BLaER1 treated with 17β-estradiol and CSF1 and Interleukin-3, amounts not matched to agents 10 nM and 100 nM (cell line): ENCODE measurements at regions not wholly inside any gene's neighbourhood (a gene's known extent, or its start where the extent isn't known, plus 50 kb on each side); places are given as distances from the start of the nearest gene placed in this dataset.

ENCODE experiments used
- H3K27ac ChIP-seq, 11 experiments: shearing (Covaris generic); formaldehyde crosslinking; 2 replicates each; pipeline ENCODE4 v1.8.1; 2022
- H3K27me3 ChIP-seq, 11 experiments: shearing (Covaris generic); formaldehyde crosslinking; 2 replicates each; pipeline ENCODE4 v1.8.1; 2022
- H3K36me3 ChIP-seq, 11 experiments: shearing (Covaris generic); formaldehyde crosslinking; 2 replicates each; pipeline ENCODE4 v1.8.1; 2022
- H3K4me1 ChIP-seq, 10 experiments: shearing (Covaris generic); formaldehyde crosslinking; 2 replicates each; pipeline ENCODE4 v1.8.1; 2022
- H3K4me2 ChIP-seq, 11 experiments: shearing (Covaris generic); formaldehyde crosslinking; 2 replicates each; pipeline ENCODE4 v1.8.1; 2022
- H3K4me3 ChIP-seq, 10 experiments: shearing (Covaris generic); formaldehyde crosslinking; 2 replicates each; pipeline ENCODE4 v1.8.1; 2022
- H3K9ac ChIP-seq, 11 experiments: shearing (Covaris generic); formaldehyde crosslinking; 2 replicates each; pipeline ENCODE4 v1.8.1; 2022
- H3K9me3 ChIP-seq, 11 experiments: shearing (Covaris generic); formaldehyde crosslinking; replicated peaks in 1 of 11; 2 replicates each; pipeline ENCODE4 v1.8.1; 2022
- H4K20me1 ChIP-seq, 11 experiments: shearing (Covaris generic); formaldehyde crosslinking; 2 replicates each; pipeline ENCODE4 v1.8.1; 2022
- Cebpa-rat ChIP-seq, 11 experiments: shearing (Covaris generic); IDR thresholded peaks; 2 replicates each; pipeline ENCODE4 v1.8.1; 2022

GRCh38 chr13:106660746-106661625, 93.0 kb upstream of the ARGLU1 start:
- Histone ChIP-seq H3K27me3 (no peaks in the 10 kb centered on the region), H3K4me3 (no peak overlapping the region), H3K4me1 (peaks cover 4 to 16% (median 10%) of the 10 kb centered on the region in 10 experiments; a peak in 17 of 20 replicates), H3K9ac (no peak overlapping the region), H3K27ac (no peak overlapping the region), H3K9me3 (peaks cover 0 to 19% (median 0%) of the 10 kb centered on the region in 11 experiments; a peak in 4 of 22 replicates), H3K4me2 (no peak overlapping the region), H3K36me3 (no peaks in the 10 kb centered on the region), H4K20me1 (no peaks in the 10 kb centered on the region)
- TF ChIP-seq Cebpa-rat (IDR thresholded peaks at IDR 0.05) = no peak

GRCh38 chr13:106657104-106657503, 89.2 kb upstream of the ARGLU1 start:
- TF ChIP-seq Cebpa-rat (IDR thresholded peaks at IDR 0.05) = no peak

GRCh38 chr13:106656186-106656585, 88.2 kb upstream of the ARGLU1 start:
- Histone ChIP-seq H4K20me1 (no peaks in the 10 kb centered on the region), H3K9ac (no peak overlapping the region), H3K27me3 (no peaks in the 10 kb centered on the region), H3K36me3 (no peaks in the 10 kb centered on the region), H3K4me2 (peak overlapping the region in 2 of 11 experiments; percentile 19 to 67; a peak in 3 of 22 replicates), H3K4me3 (no peak overlapping the region), H3K27ac (no peak overlapping the region), H3K4me1 (peaks cover 4 to 16% (median 10%) of the 10 kb centered on the region in 10 experiments; a peak in 17 of 20 replicates), H3K9me3 (peaks cover 0 to 19% (median 12%) of the 10 kb centered on the region in 11 experiments; a peak in 16 of 22 replicates)
- no peak for TF ChIP-seq Cebpa-rat (IDR thresholded peaks at IDR 0.05)

More at GRCh38 chr13:106657104-106657503, 89.2 kb upstream of the ARGLU1 start:
- Histone ChIP-seq H3K9me3 (peaks cover 0 to 15% (median 3%) of the 10 kb centered on the region in 11 experiments; a peak in 5 of 22 replicates), H3K4me2 (peak overlapping the region; percentile 6 to 67 (median 40); a peak in 15 of 22 replicates), H3K9ac (no peak overlapping the region), H3K27ac (no peak overlapping the region), H3K36me3 (no peaks in the 10 kb centered on the region), H3K27me3 (no peaks in the 10 kb centered on the region), H3K4me3 (no peak overlapping the region), H3K4me1 (peaks cover 4 to 16% (median 10%) of the 10 kb centered on the region in 10 experiments; a peak in 17 of 20 replicates), H4K20me1 (no peaks in the 10 kb centered on the region)

DNA sequence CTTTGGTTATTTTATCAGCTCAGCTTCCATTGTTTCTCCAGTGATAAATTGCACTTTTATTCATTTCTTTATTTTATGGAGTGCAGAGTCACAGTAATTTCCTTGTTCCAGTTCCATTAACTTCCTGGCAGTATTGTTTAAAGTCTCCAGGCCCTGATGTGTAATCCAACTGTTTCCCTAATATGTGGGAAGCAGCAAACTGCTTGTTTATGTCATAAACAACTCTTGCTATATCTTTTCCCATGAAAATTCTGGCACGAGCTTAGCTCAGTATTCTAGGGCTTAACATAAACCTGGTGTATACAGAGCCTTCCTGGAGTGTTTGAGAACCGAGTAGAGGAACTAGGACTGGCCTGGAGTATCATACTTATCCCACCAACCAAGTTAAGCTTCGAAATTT, 83.5 kb upstream of the ARGLU1 start:
- Histone ChIP-seq H3K4me2 (no peak overlapping the region), H3K27me3 (no peaks in the 10 kb centered on the region), H3K4me3 (no peak overlapping the region), H3K36me3 (0 out of 22 replicates have a peak, but pooled peaks cover 0 to 6% (median 0%) of the 10 kb centered on the region in 11 experiments), H3K9me3 (peaks cover 15 to 41% (median 31%) of the 10 kb centered on the region in 11 experiments), H3K27ac (no peak overlapping the region), H4K20me1 (no peaks in the 10 kb centered on the region), H3K4me1 (peaks cover 0 to 5% (median 0%) of the 10 kb centered on the region in 10 experiments; a peak in 6 of 20 replicates), H3K9ac (no peak overlapping the region)
- no peak for TF ChIP-seq Cebpa-rat (IDR thresholded peaks at IDR 0.05)

DNA sequence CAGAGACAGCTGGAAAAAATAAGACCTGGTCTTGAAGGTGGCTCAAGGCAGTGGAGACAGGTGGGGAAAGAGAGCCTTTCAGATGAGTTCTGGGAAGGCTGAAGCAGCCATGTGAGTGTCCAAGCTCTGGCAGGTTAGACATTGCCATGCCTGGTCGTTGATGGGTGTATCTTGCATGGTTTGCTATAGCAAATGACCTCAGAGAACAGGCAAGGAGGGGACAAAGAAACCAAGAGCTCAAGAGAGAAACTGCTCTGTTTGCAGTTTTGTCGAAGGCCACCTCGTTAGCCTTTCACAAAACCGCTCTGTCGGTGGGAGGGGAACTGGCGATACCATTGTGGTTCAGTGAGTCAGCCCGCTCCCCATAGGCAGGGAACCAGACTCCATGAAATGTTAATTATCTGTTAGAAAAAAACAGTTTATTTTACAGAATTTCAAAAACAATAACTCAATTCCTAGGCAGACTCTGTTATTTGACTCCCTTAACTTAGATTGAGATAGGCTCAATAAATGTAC, 82.8 kb upstream of the ARGLU1 start:
- Histone ChIP-seq H3K27ac (no peak overlapping the region), H3K4me1 (no peaks in the 10 kb centered on the region), H3K27me3 (no peaks in the 10 kb centered on the region), H3K36me3 (0 out of 22 replicates have a peak, but pooled peaks cover 0 to 6% (median 0%) of the 10 kb centered on the region in 11 experiments), H3K4me3 (no peak overlapping the region), H3K9ac (no peak overlapping the region), H4K20me1 (no peaks in the 10 kb centered on the region), H3K9me3 (peaks cover 15 to 41% (median 31%) of the 10 kb centered on the region in 11 experiments), H3K4me2 (no peak overlapping the region)
- TF ChIP-seq Cebpa-rat (IDR thresholded peaks at IDR 0.05) = no peak

- no peak for TF ChIP-seq Cebpa-rat (IDR thresholded peaks at IDR 0.05)
- Histone ChIP-seq H3K9ac (no peak overlapping the region), H3K4me1 (no peaks in the 10 kb centered on the region), H3K36me3 (0 out of 22 replicates have a peak, but pooled peaks cover 0 to 6% (median 0%) of the 10 kb centered on the region in 11 experiments), H3K4me2 (no peak overlapping the region), H3K4me3 (no peak overlapping the region), H3K27ac (no peak overlapping the region), H3K9me3 (peaks cover 19 to 42% (median 32%) of the 10 kb centered on the region in 11 experiments), H4K20me1 (no peaks in the 10 kb centered on the region), H3K27me3 (no peaks in the 10 kb centered on the region)
These were observed 81.6 kb upstream of the ARGLU1 start for GRCh38 chr13:106649495-106649894.

- no peak overlapping the region for H3K9ac ChIP-seq
- H3K4me2 ChIP-seq = no peak overlapping the region
- H3K4me3 ChIP-seq = no peak overlapping the region
- no peaks in the 10 kb centered on the region for H3K36me3 ChIP-seq
- no peak for TF ChIP-seq Cebpa-rat (IDR thresholded peaks at IDR 0.05)
- H3K4me1 ChIP-seq = no peaks in the 10 kb centered on the region
- no peak overlapping the region for H3K27ac ChIP-seq
- peaks cover 0 to 15% (median 9%) of the 10 kb centered on the region in 11 experiments; a peak in 12 of 22 replicates for H3K9me3 ChIP-seq
- H4K20me1 ChIP-seq = no peaks in the 10 kb centered on the region
- H3K27me3 ChIP-seq = no peaks in the 10 kb centered on the region
These were observed 72.6 kb upstream of the ARGLU1 start for GRCh38 chr13:106640515-106640914.

DNA sequence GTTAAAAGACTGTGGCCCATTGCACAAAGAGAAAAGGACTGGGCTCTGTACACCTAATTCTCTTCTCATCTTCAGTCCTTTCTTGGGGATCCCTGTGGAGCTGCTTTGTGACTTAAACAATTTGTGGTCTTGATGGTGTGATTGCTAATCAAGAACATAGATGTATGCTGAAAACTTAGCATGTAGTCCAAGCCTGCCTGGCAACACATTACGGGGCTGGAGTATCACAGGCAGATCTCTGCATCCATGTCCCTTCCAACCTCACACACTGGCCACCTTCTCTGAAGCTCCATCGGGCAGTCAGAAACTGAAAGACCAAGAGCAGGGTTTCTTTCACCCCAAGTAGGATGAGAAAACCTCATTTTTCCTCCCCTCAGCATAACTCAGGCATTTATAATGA, 69.6 kb upstream of the ARGLU1 start:
- H3K27ac ChIP-seq = no peak overlapping the region
- H3K4me2 ChIP-seq = no peak overlapping the region
- H3K9me3 ChIP-seq = peaks cover 6 to 16% (median 12%) of the 10 kb centered on the region in 11 experiments; a peak in 21 of 22 replicates
- H3K4me1 ChIP-seq = peaks cover 0 to 10% (median 0%) of the 10 kb centered on the region in 10 experiments; a peak in 4 of 20 replicates
- no peaks in the 10 kb centered on the region for H3K36me3 ChIP-seq
- H3K9ac ChIP-seq = no peak overlapping the region
- no peaks in the 10 kb centered on the region for H4K20me1 ChIP-seq
- H3K4me3 ChIP-seq = no peak overlapping the region
- TF ChIP-seq Cebpa-rat (IDR thresholded peaks at IDR 0.05) = no peak
- no peaks in the 10 kb centered on the region for H3K27me3 ChIP-seq

- Histone ChIP-seq H3K36me3 (no peaks in the 10 kb centered on the region), H3K27me3 (no peaks in the 10 kb centered on the region), H3K4me3 (no peak overlapping the region), H3K4me1 (peaks cover 0 to 11% (median 0%) of the 10 kb centered on the region in 10 experiments; a peak in 4 of 20 replicates), H3K4me2 (no peak overlapping the region), H3K9ac (no peak overlapping the region), H4K20me1 (no peaks in the 10 kb centered on the region), H3K27ac (no peak overlapping the region), H3K9me3 (peaks cover 6 to 25% (median 22%) of the 10 kb centered on the region in 11 experiments; a peak in 21 of 22 replicates)
- TF ChIP-seq Cebpa-rat (IDR thresholded peaks at IDR 0.05) = no peak
These were observed 68.6 kb upstream of the ARGLU1 start for GRCh38 chr13:106636492-106636891.
